Neuronal stem cell (in vitro differentiated cells): ENCODE measurements at regions not wholly inside any gene's neighbourhood (a gene's known extent, or its start where the extent isn't known, plus 50 kb on each side); places are given as distances from the start of the nearest gene placed in this dataset.

Experiments
- DNase-seq: peaks from one replicate; pipeline ENCODE4 v3.0.0-alpha.2; 2013; ENCODE audit warnings: low spot score
- H2AFZ ChIP-seq: one replicate; pipeline ENCODE4 v1.6.1; 2013; ENCODE audit warnings: mild to moderate bottlenecking, low read length, inconsistent platforms
- H2AK5ac ChIP-seq: 2 replicates; pipeline ENCODE4 v1.6.1; 2013; ENCODE audit warnings: low read depth, mild to moderate bottlenecking, inconsistent platforms, low read length, moderate library complexity, mixed read lengths
- H2BK120ac ChIP-seq: 2 replicates; pipeline ENCODE4 v1.6.1; 2013; ENCODE audit warnings: low read depth, mild to moderate bottlenecking, inconsistent platforms, low read length, moderate library complexity, mixed read lengths
- H2BK12ac ChIP-seq: one replicate; pipeline ENCODE4 v1.6.1; 2013; ENCODE audit warnings: low read length, inconsistent platforms
- H2BK15ac ChIP-seq: 2 replicates; pipeline ENCODE4 v1.6.1; 2013; ENCODE audit warnings: mild to moderate bottlenecking, low read length, inconsistent platforms, mixed read lengths
- H2BK5ac ChIP-seq: one replicate; pipeline ENCODE4 v1.6.1; 2013; ENCODE audit warnings: inconsistent platforms, mild to moderate bottlenecking, low read length, moderate library complexity
- H3K14ac ChIP-seq: one replicate; pipeline ENCODE4 v1.6.1; 2013; ENCODE audit warnings: low read length, inconsistent platforms
- H3K18ac ChIP-seq: 2 replicates; pipeline ENCODE4 v1.6.1; 2013; ENCODE audit warnings: low read length, inconsistent platforms
- H3K23ac ChIP-seq: 2 replicates; pipeline ENCODE4 v1.6.1; 2013; ENCODE audit warnings: low read depth, mild to moderate bottlenecking, mixed read lengths, low read length, inconsistent platforms; ENCODE audit not compliant: poor library complexity
- H3K27ac ChIP-seq: replicated peaks from 3 replicates; pipeline ENCODE4 v1.5.1; 2013; ENCODE audit warnings: low read length, inconsistent platforms
- H3K27me3 ChIP-seq, 3 experiments: 2 replicates each; pipeline ENCODE4 v1.6.1; 2013; ENCODE audit warnings: low read length in 3 of 3, mild to moderate bottlenecking in 2 of 3, inconsistent platforms in 1 of 3, low read depth in 1 of 3, mixed read lengths in 1 of 3, moderate library complexity in 1 of 3; ENCODE audit not compliant: control insufficient read depth in 3 of 3, insufficient read depth in 3 of 3
- H3K36me3 ChIP-seq, 2 donors: replicated peaks in 1 of 2; 2 replicates each; pipeline ENCODE4 v1.6.1; 2013; ENCODE audit warnings: low read length in 2 of 2; ENCODE audit not compliant: control insufficient read depth in 2 of 2, insufficient read depth in 2 of 2
- H3K4ac ChIP-seq: 2 replicates; pipeline ENCODE4 v1.6.1; 2013; ENCODE audit warnings: inconsistent platforms, mild to moderate bottlenecking, low read length, moderate library complexity
- H3K4me1 ChIP-seq, 2 donors: 1 replicate in 1 of 2; 2 replicates in 1 of 2; pipeline ENCODE4 v1.6.1; 2013; ENCODE audit warnings: low read length in 2 of 2, low read depth in 1 of 2; ENCODE audit not compliant: control insufficient read depth in 2 of 2, insufficient read depth in 1 of 2
- H3K4me2 ChIP-seq: one replicate; pipeline ENCODE4 v1.6.1; 2013; ENCODE audit warnings: mild to moderate bottlenecking, low read length, inconsistent platforms; ENCODE audit not compliant: insufficient read depth, poor library complexity, severe bottlenecking
- H3K4me3 ChIP-seq, 2 donors: 2 replicates each; pipeline ENCODE4 v1.5.1; 2013; ENCODE audit warnings: low read length in 2 of 2, mild to moderate bottlenecking in 2 of 2, inconsistent platforms in 1 of 2, moderate library complexity in 1 of 2
- H3K79me1 ChIP-seq: one replicate; pipeline ENCODE4 v1.6.1; 2013; ENCODE audit warnings: low read depth, mild to moderate bottlenecking, inconsistent platforms, low read length, moderate library complexity
- H3K9ac ChIP-seq: one replicate; pipeline ENCODE4 v1.6.1; 2013; ENCODE audit warnings: mild to moderate bottlenecking, low read depth, low read length, inconsistent platforms; ENCODE audit not compliant: poor library complexity
- H3K9me3 ChIP-seq, 2 donors: replicated peaks in 1 of 2; 2 replicates each; pipeline versions ENCODE3 to v1.6.1; 2013; ENCODE audit warnings: low read length in 2 of 2, mild to moderate bottlenecking in 2 of 2, inconsistent platforms in 1 of 2, low read depth in 1 of 2, mixed read lengths in 1 of 2, moderate library complexity in 1 of 2; ENCODE audit not compliant: control insufficient read depth in 2 of 2, insufficient read depth in 1 of 2
- H4K8ac ChIP-seq: one replicate; pipeline ENCODE4 v1.6.1; 2013; ENCODE audit warnings: low read depth, mild to moderate bottlenecking, inconsistent platforms, low read length, moderate library complexity
- H4K91ac ChIP-seq: one replicate; pipeline ENCODE4 v1.6.1; 2013; ENCODE audit warnings: low read length, low read depth, mild to moderate bottlenecking, inconsistent platforms; ENCODE audit not compliant: poor library complexity
- WGBS, 2 donors: extraction: QIAGEN DNeasy Blood & Tissue Kit; methylation state at CpG; one replicate each; pipeline ENCODE4 v1.1.7; 2013; ENCODE audit warnings: missing lambda C conversion rate in 2 of 2, mixed read lengths in 1 of 2; ENCODE audit not compliant: insufficient read length in 2 of 2, insufficient replicate concordance in 1 of 2; ENCODE audit errors: extremely low coverage in 2 of 2; 5-methylcytosine and 5-hydroxymethylcytosine counted together

DNA sequence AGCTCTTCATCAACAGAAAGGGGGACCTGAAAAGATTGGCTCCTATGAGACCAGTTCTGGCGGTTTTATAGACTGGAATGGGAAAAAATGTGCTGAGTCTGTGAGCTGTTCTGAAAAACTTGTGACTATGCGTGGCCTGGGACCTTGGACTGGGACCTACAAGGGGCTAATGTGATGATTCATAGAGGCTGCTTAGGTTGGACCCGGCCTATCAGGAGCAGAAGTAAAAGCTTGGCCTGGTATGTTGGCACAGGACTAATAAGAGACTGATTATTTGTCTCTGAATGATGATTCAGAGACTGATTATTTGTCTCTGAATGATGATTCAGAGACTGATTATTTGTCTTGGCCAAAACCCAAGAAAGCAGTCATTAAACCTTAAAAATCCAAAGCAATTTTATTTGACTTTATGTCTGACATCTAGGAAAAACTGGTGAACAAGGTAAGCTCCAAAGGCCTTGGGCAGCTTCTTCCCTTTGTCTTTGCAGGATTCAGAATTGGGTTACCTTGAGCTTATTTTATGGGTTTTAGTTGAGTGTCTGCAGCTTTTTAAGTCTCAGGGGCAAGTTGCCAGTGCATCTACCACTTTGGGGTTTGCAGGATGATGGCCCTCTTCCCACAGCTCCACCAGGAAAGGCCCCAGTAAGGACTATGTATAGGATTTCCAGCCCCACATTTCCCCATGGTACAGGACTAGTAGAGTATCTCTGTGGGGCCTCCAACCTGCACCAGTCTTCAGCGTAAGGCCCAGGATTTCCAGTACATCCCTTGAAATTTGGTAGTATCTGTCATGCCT lies 390.3 kb downstream of the KDM5D start:
- Histone ChIP-seq H2BK12ac (no peak overlapping the region), H3K14ac (no peak overlapping the region), H2BK120ac (no peak overlapping the region), H3K23ac (no peak overlapping the region), H3K27ac (no peak overlapping the region), H3K4ac (no peak overlapping the region), H4K8ac (no peak overlapping the region), H3K9me3 (no peaks in the 10 kb centered on the region), H3K4me3 (no peak overlapping the region), H3K4me2 (no peak overlapping the region), H4K91ac (no peak overlapping the region), H3K4me1 (no peaks in the 10 kb centered on the region), H2AFZ (no peak overlapping the region), H3K9ac (no peak overlapping the region), H3K79me1 (no peaks in the 10 kb centered on the region), H3K18ac (no peak overlapping the region), H2AK5ac (no peak overlapping the region), H3K27me3 (no peaks in the 10 kb centered on the region), H2BK5ac (no peak overlapping the region), H2BK15ac (no peak overlapping the region), H3K36me3 (no peaks in the 10 kb centered on the region)
- DNase-seq = no peak
- WGBS, 2 donors = no CpG with 5 or more reads among the region's 4 CpGs

DNA sequence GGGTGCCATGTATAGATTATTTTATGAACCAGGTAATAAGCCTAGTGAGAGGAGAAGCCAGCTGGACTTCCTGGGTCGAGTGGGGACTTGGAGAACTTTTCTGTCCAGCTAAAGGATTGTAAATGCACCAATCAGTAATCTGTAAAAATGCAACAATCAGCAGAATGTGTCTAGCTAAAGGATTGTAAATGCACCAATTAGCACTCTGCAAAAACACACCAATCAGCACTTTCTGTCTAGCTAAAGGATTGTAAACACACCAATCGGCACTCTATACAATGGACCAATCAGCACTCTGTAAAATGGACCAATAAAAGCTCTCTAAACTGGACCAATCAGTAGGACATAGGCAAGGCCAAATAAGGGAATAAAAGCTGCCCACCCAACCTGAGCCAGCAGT lies 392.9 kb downstream of the KDM5D start:
- Histone ChIP-seq H4K8ac (no peak overlapping the region), H2BK12ac (no peak overlapping the region), H3K4me3 (no peak overlapping the region), H3K23ac (no peak overlapping the region), H3K27ac (no peak overlapping the region), H3K36me3 (no peaks in the 10 kb centered on the region), H2BK120ac (no peak overlapping the region), H4K91ac (no peak overlapping the region), H2BK5ac (no peak overlapping the region), H3K4me1 (no peaks in the 10 kb centered on the region), H3K14ac (no peak overlapping the region), H2AK5ac (no peak overlapping the region), H3K9ac (no peak overlapping the region), H3K18ac (no peak overlapping the region), H3K27me3 (no peaks in the 10 kb centered on the region), H2BK15ac (no peak overlapping the region), H3K79me1 (no peaks in the 10 kb centered on the region), H3K4ac (no peak overlapping the region), H3K9me3 (no peaks in the 10 kb centered on the region), H3K4me2 (no peak overlapping the region), H2AFZ (no peak overlapping the region)
- WGBS, 2 donors = no CpG with 5 or more reads among the region's 2 CpGs
- no peak for DNase-seq

DNA sequence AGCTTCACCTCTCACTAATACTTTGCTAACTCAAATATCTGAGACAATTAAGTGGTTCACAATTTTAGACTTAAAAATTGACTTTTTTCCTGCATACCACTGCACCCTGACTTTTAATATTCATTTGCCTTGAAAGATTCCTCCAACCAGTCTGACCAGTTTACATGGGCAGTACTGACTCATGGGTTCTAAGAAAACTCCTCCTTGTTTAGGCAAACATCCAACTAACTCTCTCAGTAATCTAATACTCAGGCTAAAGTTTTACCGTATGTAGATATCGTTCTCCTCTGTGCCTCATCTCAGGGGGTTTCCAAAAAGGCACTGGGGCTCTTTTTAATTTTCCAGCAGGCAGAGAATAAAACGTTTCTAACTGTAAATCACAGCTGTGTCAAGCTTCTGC lies 422.8 kb downstream of the KDM5D start:
- H3K14ac ChIP-seq = no peak overlapping the region
- DNase-seq = no peak
- WGBS, 2 donors = no CpG with 5 or more reads among the region's 3 CpGs
- H2BK15ac ChIP-seq = no peak overlapping the region
- H3K4me3 ChIP-seq = no peak overlapping the region
- H2AK5ac ChIP-seq = no peak overlapping the region
- no peaks in the 10 kb centered on the region for H3K4me1 ChIP-seq
- no peak overlapping the region for H4K91ac ChIP-seq
- H4K8ac ChIP-seq = no peak overlapping the region
- no peak overlapping the region for H3K23ac ChIP-seq
- H3K79me1 ChIP-seq = no peaks in the 10 kb centered on the region
- H2AFZ ChIP-seq = no peak overlapping the region
- no peak overlapping the region for H2BK120ac ChIP-seq
- no peak overlapping the region for H3K27ac ChIP-seq
- H3K9me3 ChIP-seq = no peaks in the 10 kb centered on the region
- H3K18ac ChIP-seq = no peak overlapping the region
- H3K4ac ChIP-seq = no peak overlapping the region
- H2BK12ac ChIP-seq = no peak overlapping the region
- H3K4me2 ChIP-seq = no peak overlapping the region
- no peaks in the 10 kb centered on the region for H3K27me3 ChIP-seq
- no peak overlapping the region for H3K9ac ChIP-seq
- H3K36me3 ChIP-seq = no peaks in the 10 kb centered on the region
- H2BK5ac ChIP-seq = no peak overlapping the region

DNA sequence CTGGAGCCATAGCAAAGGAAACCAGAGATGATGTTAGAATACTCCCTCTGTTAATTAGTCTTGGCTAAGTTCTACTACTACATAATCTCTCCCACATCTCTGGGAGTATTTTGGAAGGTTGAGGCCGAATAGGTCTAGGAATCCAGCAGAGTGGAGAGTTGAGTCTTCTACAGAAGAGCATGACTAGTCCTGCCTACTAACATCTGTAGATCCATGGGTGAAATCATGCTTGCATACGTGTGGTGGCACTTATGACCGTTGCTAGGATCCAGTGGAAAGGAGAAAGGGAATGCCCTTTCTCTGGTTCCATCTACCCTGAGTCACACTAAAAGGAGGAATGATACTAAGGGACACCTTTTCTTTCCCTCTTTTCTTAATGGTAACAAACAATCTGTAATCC lies 425.4 kb downstream of the KDM5D start:
- Histone ChIP-seq H2BK15ac (no peak overlapping the region), H3K9me3 (no peaks in the 10 kb centered on the region), H3K4me1 (no peaks in the 10 kb centered on the region), H2BK120ac (no peak overlapping the region), H3K27me3 (no peaks in the 10 kb centered on the region), H3K4me2 (no peak overlapping the region), H3K79me1 (no peaks in the 10 kb centered on the region), H4K91ac (no peak overlapping the region), H2AFZ (no peak overlapping the region), H3K23ac (no peak overlapping the region), H3K36me3 (no peaks in the 10 kb centered on the region), H3K4ac (no peak overlapping the region), H3K27ac (no peak overlapping the region), H2BK12ac (no peak overlapping the region), H4K8ac (no peak overlapping the region), H2AK5ac (no peak overlapping the region), H3K4me3 (no peak overlapping the region), H2BK5ac (no peak overlapping the region), H3K9ac (no peak overlapping the region), H3K14ac (no peak overlapping the region), H3K18ac (no peak overlapping the region)
- WGBS, 2 donors = no CpG with 5 or more reads among the region's 3 CpGs
- DNase-seq = no peak
